Osteoblast (primary cell): ENCODE measurements at regions not wholly inside any gene's neighbourhood (a gene's known extent, or its start where the extent isn't known, plus 50 kb on each side); places are given as distances from the start of the nearest gene placed in this dataset.

Experiments
- DNase-seq: peaks from one replicate; pipeline ENCODE4 v3.0.0; 2011; ENCODE audit warnings: low spot score, mixed read lengths; ENCODE audit not compliant: insufficient read length; ENCODE audit errors: missing footprints
- H2AFZ ChIP-seq: 2 replicates; pipeline ENCODE4 v1.6.0; 2011; ENCODE audit warnings: mild to moderate bottlenecking, low read length
- H3K27ac ChIP-seq: 2 replicates; pipeline ENCODE4 v1.5.1; 2011; ENCODE audit warnings: mild to moderate bottlenecking, low read depth, low read length, moderate library complexity
- H3K27me3 ChIP-seq: 2 replicates; pipeline ENCODE4 v1.6.0; 2012; ENCODE audit warnings: mild to moderate bottlenecking, control low read depth, inconsistent platforms, low read length, moderate library complexity; ENCODE audit not compliant: insufficient read depth
- H3K36me3 ChIP-seq: 2 replicates; pipeline ENCODE4 v1.5.1; 2011; ENCODE audit warnings: mild to moderate bottlenecking, low read length, control low read depth, moderate library complexity; ENCODE audit not compliant: insufficient read depth
- H3K4me1 ChIP-seq: 2 replicates; pipeline ENCODE4 v1.5.1; 2011; ENCODE audit warnings: mild to moderate bottlenecking, low read length, control low read depth, moderate library complexity; ENCODE audit not compliant: insufficient read depth
- H3K4me2 ChIP-seq: 2 replicates; pipeline ENCODE4 v1.6.0; 2011; ENCODE audit warnings: mild to moderate bottlenecking, low read length; ENCODE audit not compliant: insufficient read depth
- H3K4me3 ChIP-seq: fragments of 200-600 bp; sonication (generic); 3 replicates; pipeline ENCODE4 v1.5.1; 2012; ENCODE audit warnings: mild to moderate bottlenecking, low read length, inconsistent platforms; ENCODE audit not compliant: insufficient read depth
- H3K79me2 ChIP-seq: 2 replicates; pipeline ENCODE4 v1.6.0; 2012; ENCODE audit warnings: mild to moderate bottlenecking, low read length, control low read depth, inconsistent platforms; ENCODE audit not compliant: insufficient read depth
- H3K9me3 ChIP-seq: 2 replicates; pipeline ENCODE4 v1.5.1; 2011; ENCODE audit warnings: low read depth, low read length, control low read depth
- H4K20me1 ChIP-seq: 2 replicates; pipeline ENCODE4 v1.6.0; 2012; ENCODE audit warnings: mild to moderate bottlenecking, low read length, control low read depth; ENCODE audit not compliant: insufficient read depth
- TF ChIP-seq, protein P1 (sequence below): IDR thresholded peaks from 2 replicates; pipeline ENCODE4 v1.5.1; 2011; ENCODE audit warnings: mild to moderate bottlenecking, low read depth, low read length, moderate library complexity; ENCODE audit errors: extremely low read depth

DNA sequence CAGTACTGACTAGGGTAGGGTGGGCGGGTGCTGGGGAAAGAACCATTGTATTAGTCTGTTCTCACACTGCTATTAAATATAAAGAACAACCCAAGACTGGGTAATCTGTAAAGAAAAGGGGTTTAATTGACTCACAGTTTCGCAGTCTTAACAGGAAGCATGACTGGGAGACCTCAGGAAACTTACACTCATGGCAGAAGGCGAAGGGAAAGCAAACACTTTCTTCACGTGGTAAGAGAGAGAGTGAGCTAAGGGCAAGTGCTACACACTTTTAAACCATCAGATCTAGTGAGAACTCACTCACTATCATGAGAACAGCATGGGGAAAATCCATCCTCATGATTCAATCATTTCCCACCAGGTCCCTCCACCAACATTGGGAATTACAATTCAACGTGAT, 98.0 kb downstream of the OXSM start:
- Histone ChIP-seq H3K4me2 (no peak overlapping the region), H3K79me2 (no peaks in the 10 kb centered on the region), H3K9me3 (no peaks in the 10 kb centered on the region), H3K4me1 (no peaks in the 10 kb centered on the region), H3K27ac (no peak overlapping the region), H3K36me3 (no peaks in the 10 kb centered on the region), H4K20me1 (no peaks in the 10 kb centered on the region), H2AFZ (no peak overlapping the region), H3K4me3 (no peak overlapping the region), H3K27me3 (no peaks in the 10 kb centered on the region)
- no peak for DNase-seq
- TF ChIP-seq, protein P1, sequence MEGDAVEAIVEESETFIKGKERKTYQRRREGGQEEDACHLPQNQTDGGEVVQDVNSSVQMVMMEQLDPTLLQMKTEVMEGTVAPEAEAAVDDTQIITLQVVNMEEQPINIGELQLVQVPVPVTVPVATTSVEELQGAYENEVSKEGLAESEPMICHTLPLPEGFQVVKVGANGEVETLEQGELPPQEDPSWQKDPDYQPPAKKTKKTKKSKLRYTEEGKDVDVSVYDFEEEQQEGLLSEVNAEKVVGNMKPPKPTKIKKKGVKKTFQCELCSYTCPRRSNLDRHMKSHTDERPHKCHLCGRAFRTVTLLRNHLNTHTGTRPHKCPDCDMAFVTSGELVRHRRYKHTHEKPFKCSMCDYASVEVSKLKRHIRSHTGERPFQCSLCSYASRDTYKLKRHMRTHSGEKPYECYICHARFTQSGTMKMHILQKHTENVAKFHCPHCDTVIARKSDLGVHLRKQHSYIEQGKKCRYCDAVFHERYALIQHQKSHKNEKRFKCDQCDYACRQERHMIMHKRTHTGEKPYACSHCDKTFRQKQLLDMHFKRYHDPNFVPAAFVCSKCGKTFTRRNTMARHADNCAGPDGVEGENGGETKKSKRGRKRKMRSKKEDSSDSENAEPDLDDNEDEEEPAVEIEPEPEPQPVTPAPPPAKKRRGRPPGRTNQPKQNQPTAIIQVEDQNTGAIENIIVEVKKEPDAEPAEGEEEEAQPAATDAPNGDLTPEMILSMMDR: no peak

DNA sequence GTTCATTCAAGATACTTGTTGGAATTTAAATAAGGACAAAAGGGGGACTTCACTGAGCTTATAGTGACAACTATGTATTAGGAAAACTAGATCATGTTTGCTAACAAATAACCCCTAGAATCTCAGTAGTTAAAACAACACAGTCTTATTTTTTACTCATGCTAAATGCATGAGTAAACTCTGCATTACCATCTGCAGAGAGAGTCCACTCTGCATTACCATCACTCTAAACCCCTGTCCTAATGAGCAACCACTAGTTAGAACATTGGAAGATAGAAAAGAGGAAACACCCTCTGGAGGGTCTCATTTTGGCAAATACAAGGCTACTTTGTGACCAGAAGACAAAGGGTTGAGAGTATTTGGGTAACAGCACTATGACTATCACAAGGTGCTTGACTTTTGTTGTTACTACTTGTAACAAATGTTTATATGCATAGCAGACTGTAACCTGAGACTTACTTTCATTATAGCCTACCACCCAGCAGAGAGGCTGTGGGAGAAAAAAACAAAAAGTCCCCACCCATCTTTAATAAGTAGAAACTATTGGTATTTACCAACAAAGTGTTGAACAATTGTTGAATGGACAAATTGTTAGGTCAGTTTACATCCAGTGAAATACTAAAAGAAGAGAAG, 99.1 kb downstream of the OXSM start:
- Histone ChIP-seq H3K27ac (no peak overlapping the region), H3K4me3 (no peak overlapping the region), H3K36me3 (no peaks in the 10 kb centered on the region), H3K4me1 (no peaks in the 10 kb centered on the region), H3K4me2 (no peak overlapping the region), H3K79me2 (no peaks in the 10 kb centered on the region), H3K9me3 (no peaks in the 10 kb centered on the region), H4K20me1 (no peaks in the 10 kb centered on the region), H3K27me3 (no peaks in the 10 kb centered on the region), H2AFZ (no peak overlapping the region)
- TF ChIP-seq, protein P1: no peak
- DNase-seq: no peak

DNA sequence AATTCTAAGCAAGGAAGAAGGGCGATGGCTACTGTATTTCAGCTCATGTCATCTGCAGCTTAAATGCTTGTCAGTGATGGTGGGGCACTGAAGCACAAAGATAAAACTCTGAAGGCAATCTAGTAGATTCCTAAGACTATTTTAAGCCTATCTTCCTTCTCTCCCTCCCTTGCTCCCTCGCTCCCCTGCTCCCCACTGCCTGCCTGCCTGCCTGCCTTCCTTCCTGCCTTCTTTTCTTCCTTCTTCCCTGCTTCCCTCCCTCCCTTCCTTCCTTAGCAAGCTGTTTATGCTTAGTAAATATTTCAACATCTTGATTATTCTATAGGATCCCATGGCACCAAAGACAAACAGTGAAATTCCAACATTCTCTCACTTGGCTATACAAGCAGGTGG, 99.6 kb downstream of the OXSM start:
- Histone ChIP-seq H3K4me1 (no peaks in the 10 kb centered on the region), H3K4me3 (no peak overlapping the region), H3K27me3 (no peaks in the 10 kb centered on the region), H3K36me3 (no peaks in the 10 kb centered on the region), H3K9me3 (no peaks in the 10 kb centered on the region), H4K20me1 (no peaks in the 10 kb centered on the region), H2AFZ (no peak overlapping the region), H3K4me2 (no peak overlapping the region), H3K79me2 (no peaks in the 10 kb centered on the region), H3K27ac (no peak overlapping the region)
- TF ChIP-seq, protein P1: no peak
- DNase-seq: no peak

DNA sequence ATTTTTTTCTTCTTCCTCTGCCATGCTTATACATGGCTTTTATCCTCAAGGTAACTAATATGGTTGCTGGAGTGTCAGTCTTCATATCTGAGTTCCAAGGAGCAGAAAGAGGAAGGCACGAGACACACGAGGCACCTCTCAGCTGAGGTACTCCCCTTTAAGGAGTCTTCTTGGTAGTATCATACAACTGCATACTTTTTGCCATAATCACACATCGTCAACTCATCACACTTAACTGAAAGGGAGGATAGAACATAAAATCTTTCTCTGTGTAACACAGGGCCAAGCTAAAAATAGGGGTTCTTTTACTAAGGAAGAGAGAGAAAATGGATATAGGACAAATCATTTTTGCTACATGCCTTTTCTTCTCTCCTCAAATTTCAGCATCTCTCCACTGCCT, 104.2 kb downstream of the OXSM start:
- Histone ChIP-seq H2AFZ (no peak overlapping the region), H3K9me3 (no peaks in the 10 kb centered on the region), H3K4me2 (no peak overlapping the region), H3K27me3 (no peaks in the 10 kb centered on the region), H3K4me3 (no peak overlapping the region), H3K79me2 (no peaks in the 10 kb centered on the region), H3K4me1 (no peaks in the 10 kb centered on the region), H4K20me1 (no peaks in the 10 kb centered on the region), H3K27ac (no peak overlapping the region), H3K36me3 (no peaks in the 10 kb centered on the region)
- peak; percentile 32 for DNase-seq
- TF ChIP-seq, protein P1: no peak
